H9 (cell line): ENCODE measurements at regions not wholly inside any gene's neighbourhood (a gene's known extent, or its start where the extent isn't known, plus 50 kb on each side); places are given as distances from the start of the nearest gene placed in this dataset.

Experiments
- DNase-seq: peaks from one replicate; pipeline ENCODE4 v3.0.0-alpha.2; 2017
- H2AFZ ChIP-seq: one replicate; pipeline ENCODE4 v1.6.1; 2013; ENCODE audit warnings: mild to moderate bottlenecking, low read length, control low read depth, moderate library complexity
- H2AK5ac ChIP-seq: 2 replicates; pipeline ENCODE4 v1.6.1; 2013; ENCODE audit warnings: low read length, control low read depth, mixed read lengths; ENCODE audit not compliant: insufficient read length
- H2BK120ac ChIP-seq: one replicate; pipeline ENCODE4 v1.6.1; 2013; ENCODE audit warnings: low read depth, mild to moderate bottlenecking, low read length, control low read depth, inconsistent platforms; ENCODE audit not compliant: poor library complexity, severe bottlenecking
- H2BK12ac ChIP-seq: 2 replicates; pipeline ENCODE4 v1.6.1; 2013; ENCODE audit warnings: low read length, control low read depth, mixed read lengths, low read depth; ENCODE audit not compliant: insufficient read length
- H2BK15ac ChIP-seq: 2 replicates; pipeline ENCODE4 v1.6.1; 2013; ENCODE audit warnings: low read depth, low read length, control low read depth
- H2BK20ac ChIP-seq: one replicate; pipeline ENCODE4 v1.6.1; 2013; ENCODE audit warnings: low read depth, mild to moderate bottlenecking, low read length, control low read depth, inconsistent platforms; ENCODE audit not compliant: poor library complexity, severe bottlenecking
- H2BK5ac ChIP-seq: 2 replicates; pipeline ENCODE4 v1.6.1; 2013; ENCODE audit warnings: low read length, control low read depth, mixed read lengths; ENCODE audit not compliant: insufficient read length
- H3K14ac ChIP-seq: 2 replicates; pipeline ENCODE4 v1.6.1; 2013; ENCODE audit warnings: low read length, control low read depth; ENCODE audit not compliant: insufficient read depth
- H3K18ac ChIP-seq: 2 replicates; pipeline ENCODE4 v1.6.1; 2013; ENCODE audit warnings: low read depth, mild to moderate bottlenecking, mixed read lengths, low read length, control low read depth; ENCODE audit not compliant: insufficient read length
- H3K23ac ChIP-seq: 2 replicates; pipeline ENCODE4 v1.6.1; 2013; ENCODE audit warnings: low read length, control low read depth, mixed read lengths, low read depth; ENCODE audit not compliant: insufficient read length
- H3K23me2 ChIP-seq: 2 replicates; pipeline ENCODE4 v1.6.1; 2013; ENCODE audit warnings: low read depth, mild to moderate bottlenecking, mixed read lengths, low read length, control low read depth; ENCODE audit not compliant: insufficient read length, poor library complexity, severe bottlenecking
- H3K27ac ChIP-seq: 2 replicates; pipeline ENCODE4 v1.5.1; 2013; ENCODE audit warnings: low read length, control low read depth, mixed read lengths, low read depth; ENCODE audit not compliant: insufficient read length
- H3K27me3 ChIP-seq: 2 replicates; pipeline ENCODE4 v1.6.1; 2013; ENCODE audit warnings: low read length, control low read depth, inconsistent platforms; ENCODE audit not compliant: insufficient read depth
- H3K4ac ChIP-seq: 2 replicates; pipeline ENCODE4 v1.6.1; 2013; ENCODE audit warnings: low read depth, mild to moderate bottlenecking, control low read depth, inconsistent platforms, low read length, moderate library complexity
- H3K4me1 ChIP-seq: 2 replicates; pipeline ENCODE4 v1.6.1; 2013; ENCODE audit warnings: low read length, control low read depth, inconsistent platforms; ENCODE audit not compliant: insufficient read depth
- H3K4me2 ChIP-seq: 2 replicates; pipeline ENCODE4 v1.6.1; 2013; ENCODE audit warnings: low read length, control low read depth, mixed read lengths; ENCODE audit not compliant: insufficient read length, insufficient read depth
- H3K56ac ChIP-seq: 2 replicates; pipeline ENCODE4 v1.6.1; 2013; ENCODE audit warnings: low read depth, mild to moderate bottlenecking, mixed read lengths, low read length, control low read depth; ENCODE audit not compliant: insufficient read length
- H3K79me1 ChIP-seq: 2 replicates; pipeline ENCODE4 v1.6.1; 2013; ENCODE audit warnings: low read depth, mild to moderate bottlenecking, moderate library complexity, low read length, control low read depth, inconsistent platforms; ENCODE audit not compliant: insufficient read depth, poor library complexity, severe bottlenecking
- H3K79me2 ChIP-seq: 2 replicates; pipeline ENCODE4 v1.6.1; 2013; ENCODE audit warnings: low read length, control low read depth, inconsistent platforms; ENCODE audit not compliant: insufficient read depth
- H3K9ac ChIP-seq: 2 replicates; pipeline ENCODE4 v1.6.1; 2013; ENCODE audit warnings: low read length, control low read depth, mixed read lengths; ENCODE audit not compliant: insufficient read length; ENCODE audit errors: extremely low read depth
- H3K9me3 ChIP-seq: one replicate; pipeline ENCODE4 v1.6.1; 2013; ENCODE audit warnings: low read depth, low read length, inconsistent platforms; ENCODE audit not compliant: control insufficient read depth
- H3T11ph ChIP-seq: one replicate; pipeline ENCODE4 v1.6.1; 2013; ENCODE audit warnings: mild to moderate bottlenecking, low read length, control low read depth, inconsistent platforms
- H4K20me1 ChIP-seq: one replicate; pipeline ENCODE4 v1.6.1; 2013; ENCODE audit not compliant: control insufficient read depth, insufficient read length, insufficient read depth
- H4K5ac ChIP-seq: 2 replicates; pipeline ENCODE4 v1.6.1; 2013; ENCODE audit warnings: low read depth, mild to moderate bottlenecking, mixed read lengths, low read length, control low read depth; ENCODE audit not compliant: insufficient read length
- H4K8ac ChIP-seq: replicated peaks from 2 replicates; pipeline ENCODE4 v1.6.1; 2013; ENCODE audit warnings: low read length, control low read depth, mixed read lengths, low read depth; ENCODE audit not compliant: insufficient read length
- H4K91ac ChIP-seq: 2 replicates; pipeline ENCODE4 v1.6.1; 2013; ENCODE audit warnings: low read depth, mild to moderate bottlenecking, moderate library complexity, mixed read lengths, low read length, control low read depth; ENCODE audit not compliant: insufficient read length
- H3K27ac Mint-ChIP-seq, 3 experiments: 2 replicates in 2 of 3; 3 replicates in 1 of 3; pipeline ENCODE4 v1.8.0; 2020 to 2021; ENCODE audit warnings: mixed read lengths in 3 of 3, mild to moderate bottlenecking in 1 of 3, moderate library complexity in 1 of 3
- H3K27me3 Mint-ChIP-seq: 2 replicates; pipeline ENCODE4 v1.8.0; 2021; ENCODE audit warnings: low read depth, mild to moderate bottlenecking, moderate library complexity, mixed read lengths
- H3K36me3 Mint-ChIP-seq, 3 experiments: 2 replicates in 2 of 3; 3 replicates in 1 of 3; pipeline ENCODE4 v1.8.0; 2020 to 2021; ENCODE audit warnings: low read depth in 3 of 3, mixed read lengths in 3 of 3; ENCODE audit not compliant: insufficient read depth in 1 of 3
- H3K4me1 Mint-ChIP-seq, 2 experiments: 2 replicates each; pipeline ENCODE4 v1.8.0; 2020; ENCODE audit warnings: mixed read lengths in 2 of 2
- H3K4me3 Mint-ChIP-seq, 2 experiments: 2 replicates in 1 of 2; 3 replicates in 1 of 2; pipeline ENCODE4 v1.8.0; 2020 to 2021; ENCODE audit warnings: mild to moderate bottlenecking in 2 of 2, mixed read lengths in 2 of 2, moderate library complexity in 1 of 2
- H3K9me3 Mint-ChIP-seq, 2 experiments: 2 replicates in 1 of 2; 3 replicates in 1 of 2; pipeline ENCODE4 v1.8.0; 2020; ENCODE audit warnings: mild to moderate bottlenecking in 2 of 2, mixed read lengths in 2 of 2, moderate library complexity in 1 of 2
- CTCF ChIP-seq: fragments of 200-600 bp; sonication (generic); conservative IDR thresholded peaks from 3 replicates; pipeline ENCODE4 v1.8.0; 2021; ENCODE audit warnings: antibody characterized with exemption, mild to moderate bottlenecking
- WGBS: extraction: QIAGEN DNeasy Blood & Tissue Kit; methylation state at CpG from one replicate; pipeline ENCODE4 v1.1.7; 2013; ENCODE audit warnings: missing lambda C conversion rate, low lambda C conversion rate, mixed read lengths; ENCODE audit not compliant: insufficient read length; ENCODE audit errors: extremely low coverage; 5-methylcytosine and 5-hydroxymethylcytosine counted together

GRCh38 chr6:28586962-28587745 lies 61.5 kb downstream of the GPX5 start:
- Histone ChIP-seq H3K14ac (0 out of 2 replicates have a peak overlapping the region, but pooled peaks have one; percentile 62), H3T11ph (no peak overlapping the region), H2AFZ (peak overlapping the region; percentile 91), H2BK120ac (no peak overlapping the region), H3K56ac (no peak overlapping the region), H2BK15ac (no peak overlapping the region), H4K91ac (no peak overlapping the region), H3K4me1 (0 out of 2 replicates have a peak, but pooled peaks cover 3% of the 10 kb centered on the region), H4K5ac (no peak overlapping the region), H3K27ac (peak overlapping the region; percentile 58), H3K9ac (peak overlapping the region; percentile 88), H2BK20ac (no peak overlapping the region), H3K79me1 (no peaks in the 10 kb centered on the region), H2BK5ac (no peak overlapping the region), H3K4me2 (peak overlapping the region; percentile 95), H4K20me1 (no peaks in the 10 kb centered on the region), H4K8ac (no peak overlapping the region), H2AK5ac (no peak overlapping the region), H3K23ac (no peak overlapping the region), H3K27me3 (no peaks in the 10 kb centered on the region), H3K9me3 (no peaks in the 10 kb centered on the region), H3K4ac (no peak overlapping the region), H3K79me2 (no peaks in the 10 kb centered on the region), H3K23me2 (peaks cover 18% of the 10 kb centered on the region), H2BK12ac (no peak overlapping the region), H3K18ac (peak overlapping the region; percentile 53)
- Mint-ChIP-seq H3K4me1 (peaks cover 28 to 35% of the 10 kb centered on the region in 2 experiments), H3K27me3 (peaks cover 23% of the 10 kb centered on the region), H3K9me3 (peaks cover 0 to 3% of the 10 kb centered on the region in 2 experiments; a peak in 1 of 5 replicates), H3K27ac (peak overlapping the region; percentile 90 to 95 (median 92)), H3K36me3 (no peaks in the 10 kb centered on the region), H3K4me3 (peak overlapping the region; percentile 91 to 98)
- DNase-seq, result peak; percentile 90
- no CpG with 5 or more reads among the region's 42 CpGs for WGBS
- no peak for TF ChIP-seq CTCF
